NCI-H345 (cell line): ENCODE measurements at regions not wholly inside any gene's neighbourhood (a gene's known extent, or its start where the extent isn't known, plus 50 kb on each side); places are given as distances from the start of the nearest gene placed in this dataset.

Source experiments
- DNase-seq: peaks from one replicate; lab custom pipeline; 2025; lab: John Stamatoyannopoulos, UW

DNA sequence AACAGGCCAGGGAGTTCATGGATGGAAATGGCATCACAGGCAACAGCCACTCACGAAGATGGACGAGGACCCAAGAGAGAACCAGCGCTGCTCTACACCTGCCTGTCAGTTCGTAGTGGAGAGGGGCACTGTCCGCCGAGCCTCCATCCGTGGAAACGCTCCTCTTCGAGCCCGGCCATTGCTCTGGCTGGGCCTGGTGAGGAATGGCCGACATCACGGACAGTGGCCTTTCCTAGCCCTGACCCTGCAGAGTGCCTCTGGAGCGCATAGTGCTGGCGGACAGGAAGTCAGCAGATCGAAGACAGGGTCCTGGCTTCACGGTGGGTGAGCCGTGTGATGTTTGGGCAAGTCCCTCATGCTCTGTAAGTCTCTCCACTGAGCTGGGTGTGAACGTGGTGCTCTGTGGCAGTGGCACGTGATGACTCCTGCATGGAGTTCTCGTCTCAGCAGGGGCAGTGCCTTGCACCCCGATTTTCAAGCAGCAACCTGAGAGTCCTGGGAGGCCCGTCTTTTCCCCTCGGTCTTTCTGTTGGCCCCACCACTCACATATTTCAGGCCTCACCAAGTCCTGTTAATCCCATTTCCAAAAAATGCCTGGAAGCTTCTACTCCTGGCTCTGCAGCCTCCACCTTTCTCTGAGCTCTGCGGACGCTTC lies 214.4 kb downstream of the ERMARD start:
- no peak for DNase-seq

DNA sequence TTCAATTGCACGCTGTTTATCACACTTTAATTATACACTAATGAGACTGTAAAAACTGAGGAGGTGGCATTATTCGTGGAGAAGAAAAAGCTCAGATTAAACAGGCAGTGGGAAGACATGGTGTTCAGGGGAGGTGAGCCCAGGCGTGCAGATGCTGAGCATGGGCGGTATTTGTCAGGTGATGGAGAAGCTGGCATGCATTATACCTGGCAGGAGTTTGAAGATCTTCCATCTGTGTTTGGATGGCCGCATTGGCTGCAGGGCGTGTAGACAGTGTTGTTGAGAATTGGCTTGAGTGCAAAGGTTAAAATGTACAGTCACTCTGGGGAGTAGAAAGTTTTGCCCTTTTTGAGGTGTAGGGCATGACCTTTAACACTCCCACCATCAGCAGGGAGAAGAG lies 213.8 kb downstream of the ERMARD start:
- DNase-seq, result no peak

DNA sequence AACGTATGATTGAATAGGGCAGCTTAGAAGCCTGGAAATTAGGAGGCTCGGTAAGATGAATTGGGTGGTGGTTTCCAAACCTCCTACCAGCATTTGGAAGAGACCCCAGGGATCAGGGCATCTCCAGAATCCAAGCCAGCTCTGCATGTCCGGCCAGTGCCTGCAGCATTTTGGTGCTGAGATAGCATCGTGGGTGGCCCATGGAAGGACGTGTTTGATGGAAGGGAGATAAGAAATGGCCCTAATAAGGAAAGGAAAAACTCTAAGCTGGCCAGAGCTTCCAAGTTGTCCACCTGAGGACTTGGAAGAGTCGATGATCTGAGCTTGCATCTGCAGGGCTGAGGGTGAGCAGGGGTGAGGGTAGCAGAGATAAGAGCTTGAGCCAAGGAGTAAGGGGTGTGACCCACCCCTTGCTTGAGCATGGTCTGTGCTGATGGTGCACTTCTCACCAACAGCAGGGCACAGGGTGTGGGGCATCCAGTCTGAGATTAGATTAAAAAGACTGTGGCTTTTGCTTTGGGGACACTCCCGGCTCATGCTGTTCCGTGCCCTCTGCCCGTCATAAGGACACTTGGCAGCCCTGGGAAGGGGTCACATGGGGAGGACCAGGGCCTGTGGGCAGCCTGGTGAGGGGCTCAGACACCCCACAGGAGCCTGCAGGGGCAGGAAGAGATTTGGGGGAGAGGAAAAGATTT lies 213.2 kb downstream of the ERMARD start:
- DNase-seq, result no peak

DNA sequence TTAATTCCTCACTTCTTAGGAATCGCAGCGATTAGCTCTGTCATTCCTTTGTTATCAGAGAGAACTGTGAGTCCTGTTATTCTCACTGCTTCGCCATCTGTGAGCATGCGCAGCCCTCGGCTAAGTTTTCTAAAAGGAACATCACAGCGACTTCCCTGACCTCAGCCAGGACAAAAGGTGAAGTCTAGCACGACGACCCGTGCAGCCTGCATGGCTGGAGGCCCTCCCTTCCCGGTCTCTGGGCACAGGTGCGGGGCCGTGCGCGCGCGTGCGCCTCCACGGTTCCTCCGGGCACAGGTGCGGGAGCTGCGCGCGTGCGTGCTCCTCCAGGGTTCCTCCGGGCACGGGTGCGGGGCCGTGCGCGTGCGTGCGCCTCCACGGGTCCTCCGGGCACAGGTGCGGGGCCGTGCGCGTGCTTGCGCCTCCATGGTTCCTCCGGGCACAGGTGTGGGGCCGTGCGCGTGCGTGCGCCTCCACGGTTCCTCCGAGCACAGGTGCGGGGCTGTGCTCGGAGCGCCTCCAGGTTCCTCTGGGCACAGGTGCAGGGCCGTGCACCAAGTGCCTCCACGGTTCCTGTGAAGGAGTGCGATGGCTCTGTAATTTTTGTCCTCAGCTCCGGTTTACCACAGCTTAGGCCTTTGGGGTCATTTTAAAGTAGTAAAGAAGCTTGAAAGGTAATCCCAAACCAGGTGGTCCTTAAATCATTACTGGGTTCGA lies 212.3 kb downstream of the ERMARD start:
- DNase-seq, result no peak

DNA sequence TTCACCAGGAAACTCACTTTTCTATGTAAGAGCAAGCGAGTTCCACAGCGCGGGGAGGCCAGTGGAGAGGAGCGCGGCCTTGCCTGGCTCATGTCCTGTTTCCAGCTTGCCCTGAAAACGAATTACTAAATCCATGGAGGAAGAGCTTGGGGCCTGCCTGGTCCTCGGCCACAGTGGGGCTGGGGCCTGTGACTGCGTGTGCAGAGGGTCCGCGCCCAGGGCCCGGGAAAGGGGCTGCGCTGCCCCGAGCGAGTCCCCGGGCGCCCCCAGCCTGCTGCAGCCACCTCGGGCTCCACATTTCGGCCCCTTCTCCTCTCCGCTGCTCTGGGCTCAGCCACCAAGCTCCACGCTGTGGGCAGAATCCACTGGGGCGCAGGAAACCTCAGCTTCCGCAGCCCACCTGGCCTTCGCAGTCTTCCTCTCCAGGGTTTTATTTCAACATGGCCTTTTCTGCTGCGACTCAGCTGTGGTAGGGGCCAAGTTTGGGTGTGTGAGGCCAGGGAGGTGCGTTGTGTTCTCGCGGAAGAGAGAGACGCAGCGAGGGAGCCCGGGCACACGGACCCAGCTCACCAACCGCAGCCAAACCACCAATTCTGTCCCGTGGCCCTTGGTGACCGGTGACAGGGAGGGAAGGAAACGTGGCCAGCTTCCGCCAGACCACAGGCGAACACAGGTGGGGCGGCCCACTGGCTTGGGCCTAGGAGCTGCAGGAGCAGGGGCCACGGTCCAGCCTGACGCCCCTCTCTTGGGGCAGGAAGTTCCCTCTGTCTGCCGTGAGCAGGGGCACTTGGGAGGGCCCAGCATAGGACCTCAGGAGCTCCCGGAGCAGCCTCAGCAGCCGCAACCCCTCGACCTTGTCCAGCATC lies 211.4 kb downstream of the ERMARD start:
- no peak for DNase-seq

DNA sequence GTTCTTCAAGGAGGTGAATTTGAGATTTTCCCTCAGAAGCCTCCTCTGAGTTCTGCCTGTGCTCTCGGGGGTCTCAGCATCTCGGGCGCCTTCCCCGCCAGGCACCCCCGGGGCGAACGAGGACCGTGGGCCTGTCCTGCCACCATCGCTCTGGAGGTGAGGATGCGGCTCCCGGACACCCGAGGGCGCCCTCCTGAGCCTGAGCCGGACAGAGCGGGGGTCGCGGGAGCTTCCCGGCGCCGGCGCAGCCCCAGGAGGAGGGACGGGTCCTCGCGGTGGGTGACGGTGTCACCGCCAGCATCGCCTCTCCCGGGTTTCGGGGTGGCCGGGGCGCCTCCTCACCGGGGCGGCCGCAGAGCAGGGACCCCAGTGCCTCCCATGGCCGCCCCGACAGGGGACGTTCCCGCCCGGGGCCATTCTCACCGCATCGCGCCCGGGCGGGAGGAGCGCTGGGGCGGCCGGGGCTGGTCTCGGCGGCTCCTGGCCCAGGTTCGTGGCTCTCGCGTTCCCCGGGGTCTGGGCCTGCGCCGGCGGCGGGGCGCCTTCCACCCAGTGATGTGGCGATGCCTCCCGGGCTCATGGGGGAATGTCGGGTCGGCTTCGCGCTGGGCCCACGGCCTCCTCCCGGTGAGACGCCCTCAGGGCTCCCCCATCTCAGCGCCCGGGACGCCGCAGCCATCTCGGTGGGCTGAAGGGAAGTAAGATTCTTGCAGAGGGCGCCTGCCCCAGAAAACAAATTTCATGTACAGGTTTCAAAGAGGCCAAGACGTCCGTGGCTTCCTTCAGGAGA lies 210.5 kb downstream of the ERMARD start:
- DNase-seq, result no peak

DNA sequence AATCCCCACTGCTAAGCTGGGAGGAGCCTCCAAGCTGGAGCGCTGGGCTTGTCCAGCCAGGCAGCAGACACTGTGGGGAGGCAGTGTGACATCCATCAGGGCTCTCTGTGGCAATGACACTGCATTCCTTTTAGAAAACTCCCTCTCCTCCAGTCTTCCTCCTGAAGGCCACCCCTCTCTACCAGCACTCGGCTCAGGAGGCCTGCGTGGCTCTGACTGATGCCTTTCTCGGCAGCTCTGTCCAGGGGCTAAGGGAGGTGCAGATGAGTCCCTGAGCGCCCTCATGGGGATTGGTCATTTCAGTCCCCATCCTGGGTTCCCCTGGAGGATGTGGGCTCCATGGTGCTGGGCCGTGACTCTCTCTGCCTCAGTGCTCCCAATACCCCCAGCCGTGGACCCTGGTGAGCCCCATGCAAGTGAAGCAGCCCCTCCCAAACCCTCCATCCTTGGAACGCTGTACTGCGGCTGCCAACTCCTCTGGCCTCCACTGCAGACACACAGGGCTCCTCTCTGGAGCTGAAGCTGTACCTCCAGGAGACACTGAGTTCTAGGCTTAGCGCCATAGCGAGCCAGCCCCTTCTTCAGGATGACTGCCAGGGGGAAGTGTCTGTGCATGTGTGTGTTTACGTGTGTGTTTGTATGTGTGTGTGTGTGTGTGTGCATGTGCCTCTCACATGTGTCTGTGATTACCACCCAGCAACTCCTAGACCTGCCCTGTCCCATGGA lies 209.6 kb downstream of the ERMARD start:
- DNase-seq, result no peak

DNA sequence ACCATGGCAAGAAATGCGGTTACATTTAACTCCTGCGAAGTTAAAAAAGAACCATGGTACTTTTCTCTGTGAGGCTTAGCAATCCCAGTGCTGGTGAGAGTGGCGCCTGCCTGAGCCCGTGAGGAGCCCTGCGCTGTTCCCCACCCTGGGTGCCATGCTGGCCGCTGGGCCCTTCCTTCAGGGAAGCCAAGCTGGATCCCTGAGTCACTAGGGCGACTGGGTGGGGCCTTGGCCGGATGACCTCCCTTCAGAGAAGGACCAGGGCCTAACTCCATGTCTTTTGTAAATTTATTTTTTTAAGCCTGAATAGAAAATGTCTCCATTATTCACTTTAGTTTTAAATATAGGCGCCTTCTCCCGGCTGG lies 209.1 kb downstream of the ERMARD start:
- DNase-seq, result no peak

DNA sequence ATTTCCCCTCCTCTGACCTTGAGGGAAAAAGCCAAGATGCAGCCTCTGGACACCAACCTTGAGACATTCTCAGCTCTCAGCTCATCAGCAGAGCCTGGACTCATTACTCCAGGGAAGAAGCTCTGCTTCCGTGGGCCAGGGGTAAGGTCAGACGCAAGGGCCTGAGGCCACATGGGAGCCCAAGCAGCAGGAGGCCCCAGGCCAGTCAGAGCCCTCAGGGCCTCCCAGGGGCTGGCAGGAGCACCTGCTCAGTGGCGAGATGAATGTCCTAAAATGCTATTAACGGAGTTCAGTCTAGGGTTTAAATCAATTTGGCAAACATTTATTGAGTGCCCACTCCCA lies 208.6 kb downstream of the ERMARD start:
- DNase-seq, result no peak

DNA sequence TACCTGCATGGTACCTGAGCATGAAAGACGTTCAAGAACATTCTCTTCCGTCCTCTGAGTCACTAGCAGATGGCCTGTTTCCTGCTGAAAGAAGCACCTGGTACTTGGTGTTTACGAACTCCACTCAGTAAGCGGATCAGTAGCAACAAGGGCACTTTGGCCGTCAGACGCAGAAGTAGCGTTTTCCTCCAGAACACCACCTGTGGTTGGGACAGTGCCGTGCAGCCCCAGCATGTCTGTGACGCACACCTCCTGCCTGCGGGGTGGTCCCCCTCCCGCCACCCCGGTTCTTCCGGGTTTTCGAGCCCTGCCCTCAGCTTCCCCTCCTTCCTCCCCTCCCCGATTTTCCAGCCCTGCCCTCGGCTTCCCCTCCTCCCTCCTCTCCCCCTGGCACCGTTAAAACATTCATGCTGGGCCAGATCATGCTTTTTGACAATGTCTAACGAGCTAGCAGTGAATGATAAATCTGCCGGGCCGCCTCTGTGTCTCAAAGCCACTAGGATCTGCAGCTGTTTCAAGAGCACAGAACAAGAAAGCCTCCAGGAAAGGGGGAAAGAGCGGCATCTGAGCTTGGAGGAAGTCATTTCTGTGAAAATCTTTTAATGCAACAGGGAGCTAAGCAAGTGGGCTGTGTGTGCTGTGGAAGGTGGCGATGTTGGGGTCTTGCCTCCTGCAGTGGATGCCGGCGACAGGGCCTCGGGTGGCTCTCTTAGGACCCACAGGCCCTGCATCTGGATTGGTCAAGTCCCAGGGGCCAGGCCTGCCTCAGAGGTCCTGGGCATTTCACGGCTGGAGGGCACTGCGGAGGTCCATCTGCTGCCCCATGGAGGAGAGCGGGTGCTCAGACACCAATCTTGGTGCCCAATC lies 207.9 kb downstream of the ERMARD start:
- DNase-seq, result peak; percentile 91

DNA sequence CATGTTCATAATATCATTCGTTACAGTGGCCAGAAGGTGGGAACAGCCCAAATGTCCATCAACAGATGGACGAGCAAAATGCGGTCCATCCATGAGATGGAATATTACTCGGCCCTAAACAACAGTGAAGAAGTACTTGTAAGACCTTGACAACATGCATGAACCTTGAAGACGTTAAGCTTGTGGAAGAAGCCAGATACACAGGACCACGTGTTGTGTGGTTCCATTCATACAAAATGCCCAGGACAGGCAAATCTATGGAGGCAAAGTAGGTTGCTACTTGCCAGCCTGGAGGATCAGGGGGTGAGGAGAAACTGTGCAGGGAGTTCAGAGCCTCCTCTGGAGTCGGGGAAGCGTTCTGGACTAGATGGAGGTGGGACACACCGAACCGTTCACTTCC lies 207.1 kb downstream of the ERMARD start:
- DNase-seq, result no peak

DNA sequence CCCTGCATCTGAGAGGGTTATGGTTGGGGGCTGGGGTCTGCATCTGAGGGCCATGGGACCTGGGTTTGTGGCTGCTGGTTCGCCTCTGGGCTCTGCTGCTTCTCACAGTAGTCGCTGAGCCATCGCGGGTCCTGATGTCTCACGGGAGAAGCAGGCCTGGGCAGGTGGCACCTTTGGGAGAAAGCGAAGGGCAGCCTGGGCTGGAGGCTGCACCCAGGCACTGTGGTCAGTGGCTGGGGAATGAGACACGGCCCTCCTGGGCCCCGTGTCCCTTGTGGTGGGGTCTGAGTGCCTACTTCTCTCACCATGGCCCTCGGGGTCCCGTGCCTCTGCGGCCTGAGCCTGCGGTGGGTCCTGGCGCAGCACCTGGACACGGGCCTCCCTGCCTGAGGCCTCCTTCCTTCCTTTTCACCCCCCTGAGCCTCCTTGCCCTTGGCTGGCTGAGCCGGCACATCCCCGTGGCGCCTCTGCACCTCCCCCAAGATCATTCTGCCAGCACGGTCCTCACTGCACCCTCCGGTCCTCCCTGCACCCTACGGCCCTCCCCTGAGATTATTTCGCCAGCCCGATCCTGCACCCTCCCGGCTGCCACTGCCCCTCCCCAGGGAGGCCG lies 206.0 kb downstream of the ERMARD start:
- DNase-seq, result no peak

DNA sequence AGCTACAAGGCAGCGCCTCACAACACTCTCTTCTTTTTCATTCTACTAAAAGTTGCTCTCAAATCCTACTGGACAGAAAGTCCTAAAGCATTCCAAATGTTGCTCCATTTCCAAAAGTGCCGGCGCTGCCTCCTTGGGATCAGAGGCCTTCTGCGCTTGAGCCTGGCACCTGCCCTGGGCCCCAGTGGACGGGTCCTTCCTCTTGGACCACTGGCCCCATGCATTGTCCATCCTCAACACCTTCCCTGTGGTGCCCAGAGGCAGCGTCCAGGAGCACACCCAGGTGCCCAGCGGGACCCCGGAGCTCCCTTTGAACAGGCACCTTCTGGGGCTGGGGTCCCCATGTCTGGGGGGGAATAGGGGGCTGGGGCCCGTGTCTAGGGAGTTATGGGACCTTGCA lies 205.2 kb downstream of the ERMARD start:
- no peak for DNase-seq

DNA sequence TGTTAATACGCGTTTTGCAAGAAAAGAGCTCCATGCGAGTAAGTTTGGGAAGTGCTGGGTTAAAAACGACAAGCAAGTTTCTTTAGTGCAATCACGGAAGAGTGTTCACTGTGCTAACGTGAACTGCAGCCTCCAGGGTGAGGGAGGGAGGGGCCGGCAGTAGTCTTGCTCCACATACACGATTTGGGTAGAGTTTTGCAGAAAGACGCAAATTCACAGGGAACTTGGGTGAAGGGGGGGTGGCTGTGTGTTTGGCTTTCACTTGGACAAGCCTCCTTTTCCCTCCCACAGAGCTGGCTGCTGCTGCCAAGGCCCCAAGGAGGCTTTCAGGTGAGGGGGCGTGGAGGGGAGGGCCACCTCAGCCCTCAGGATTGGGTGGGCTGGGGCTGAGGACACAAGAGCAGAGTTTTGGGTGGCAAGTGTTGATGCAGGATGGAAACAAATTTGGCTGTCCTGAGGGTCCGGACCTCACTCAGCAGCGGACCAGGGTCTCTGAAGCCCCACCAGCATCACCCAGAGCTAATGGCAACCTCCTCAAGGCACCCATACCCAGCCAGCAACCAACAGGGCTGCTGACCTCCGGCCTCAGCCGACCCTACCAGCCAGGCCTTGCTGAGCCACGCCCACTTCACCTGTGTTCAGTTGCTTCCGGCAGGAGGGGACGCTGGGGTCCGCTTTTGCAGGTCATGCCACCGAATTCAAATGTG lies 204.5 kb downstream of the ERMARD start:
- no peak for DNase-seq

DNA sequence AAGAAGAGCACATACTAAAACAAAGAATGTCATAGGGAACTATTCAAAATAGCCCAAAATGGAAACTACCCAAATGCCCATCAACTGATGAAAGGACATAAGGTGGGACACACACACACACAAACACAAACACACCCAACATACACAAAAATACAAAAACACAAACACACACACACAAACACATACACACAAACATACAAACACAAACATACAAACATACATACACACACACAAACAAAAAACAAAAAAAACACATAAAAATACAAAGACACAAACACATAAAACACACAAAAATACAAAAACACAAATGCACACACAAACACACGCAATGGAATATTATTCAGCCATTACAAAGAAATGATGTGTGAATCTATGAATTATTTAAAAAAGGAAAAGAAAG lies 203.6 kb downstream of the ERMARD start:
- DNase-seq, result no peak

DNA sequence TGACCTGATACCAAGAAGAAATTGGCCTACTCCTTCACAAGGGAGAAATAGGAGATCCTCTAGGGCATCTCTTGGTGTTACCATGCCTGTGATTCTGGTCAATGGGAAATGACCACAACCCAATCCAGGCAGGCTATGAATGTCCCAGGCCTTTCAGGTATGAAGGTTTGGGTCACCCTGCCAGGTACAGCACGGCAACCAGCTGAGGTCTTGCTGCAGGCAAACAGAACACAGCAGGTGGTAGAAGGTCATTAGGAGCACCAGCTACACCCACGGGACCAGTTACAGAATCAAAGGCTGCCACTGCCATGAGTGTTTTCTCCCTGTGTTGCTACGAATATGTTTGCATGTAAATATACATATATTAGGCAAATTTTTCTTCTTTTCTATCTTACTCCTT lies 202.3 kb downstream of the ERMARD start:
- no peak for DNase-seq

DNA sequence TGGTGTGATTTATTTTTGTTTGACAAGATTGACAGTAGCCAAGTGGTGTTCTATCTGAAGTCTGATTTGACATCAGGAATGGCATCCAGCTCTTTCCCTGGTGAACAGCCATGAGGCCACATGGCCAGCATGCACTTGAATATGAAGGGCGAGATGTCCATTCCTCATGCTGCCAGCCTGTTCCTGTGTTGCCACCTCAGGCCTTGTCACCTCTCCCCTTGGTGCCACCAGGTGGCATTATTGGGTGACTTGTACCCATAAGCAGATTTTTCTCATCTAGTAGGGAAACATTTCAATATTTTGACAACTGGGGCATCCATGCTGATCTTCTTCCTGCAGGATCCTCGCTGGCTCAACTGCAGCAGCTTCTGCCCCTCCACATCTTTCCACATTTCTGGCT lies 199.1 kb downstream of the ERMARD start:
- DNase-seq, result peak; percentile 49

DNA sequence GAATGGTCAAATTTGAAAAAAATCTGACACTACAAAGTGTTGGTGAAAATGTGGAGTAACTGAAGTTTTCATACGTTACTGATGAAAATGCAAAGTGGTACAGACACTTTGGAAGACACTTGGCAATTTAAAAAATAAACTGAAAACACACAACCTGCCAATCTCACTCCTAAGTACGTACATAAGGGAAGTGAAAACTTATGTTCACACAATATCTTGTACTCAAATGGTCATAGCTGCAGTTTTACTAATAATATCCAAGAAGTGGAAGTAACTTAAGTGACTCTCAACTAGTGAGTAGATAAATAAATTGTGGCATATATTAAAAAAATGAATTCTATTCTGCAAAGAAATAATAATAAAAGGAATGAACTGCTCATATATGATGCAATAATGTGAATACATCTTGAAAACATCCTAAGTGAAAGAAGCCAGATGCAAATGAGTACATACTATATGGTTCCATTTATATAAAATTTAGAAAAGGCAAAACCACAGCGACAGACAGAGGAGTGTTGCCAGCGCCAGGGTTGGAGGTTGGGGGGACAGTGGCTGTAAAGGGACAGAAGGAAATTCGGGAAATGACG lies 198.2 kb downstream of the ERMARD start:
- DNase-seq, result no peak

DNA sequence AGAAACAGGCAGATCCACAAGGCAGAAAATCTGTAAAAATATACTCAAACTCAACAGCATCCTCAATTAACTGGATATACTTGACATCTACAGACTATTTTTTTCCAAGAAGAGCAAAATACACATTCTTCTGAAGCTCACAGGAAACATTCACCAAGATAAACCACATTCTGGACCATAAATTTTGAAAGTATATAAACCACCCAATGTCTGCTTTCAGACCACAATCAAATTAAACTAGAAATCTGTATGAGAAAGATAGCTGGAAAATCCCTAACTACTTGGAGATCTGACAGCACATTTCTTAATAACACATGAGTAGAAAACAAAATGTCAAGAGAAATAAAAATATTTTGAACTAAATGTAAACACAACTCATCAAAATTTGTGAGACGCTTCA lies 195.5 kb downstream of the ERMARD start:
- DNase-seq, result no peak
